CD4-positive, CD25-positive, alpha-beta regulatory T cell (primary cell): ENCODE measurements at regions not wholly inside any gene's neighbourhood (a gene's known extent, or its start where the extent isn't known, plus 50 kb on each side); places are given as distances from the start of the nearest gene placed in this dataset.

ENCODE experiments used
- ATAC-seq, 2 donors: fragments of 150-1000 bp; cut with Tn5 transposase; one replicate each; pipeline ENCODE4 v1.10.0; 2021; ENCODE audit warnings: low read depth in 2 of 2, moderate number of reproducible peaks in 2 of 2, moderate library complexity in 1 of 2
- DNase-seq, 3 donors: peaks; one replicate each; pipeline versions ENCODE4 v3.0.0 to v3.0.0-alpha.2; 2012 to 2022; ENCODE audit warnings: mixed read lengths in 1 of 3
- H3K27ac ChIP-seq: one replicate; pipeline ENCODE4 v1.7.0; 2013; ENCODE audit warnings: mild to moderate bottlenecking, low read length; ENCODE audit not compliant: insufficient read depth, poor library complexity, severe bottlenecking
- H3K27me3 ChIP-seq: one replicate; pipeline ENCODE4 v1.7.0; 2013; ENCODE audit warnings: low read length; ENCODE audit not compliant: control insufficient read depth, insufficient read depth
- H3K36me3 ChIP-seq: one replicate; pipeline ENCODE4 v1.7.0; 2013; ENCODE audit warnings: mild to moderate bottlenecking, low read length, moderate library complexity; ENCODE audit not compliant: control insufficient read depth, insufficient read depth
- H3K4me1 ChIP-seq: 2 replicates; pipeline ENCODE4 v1.7.0; 2013; ENCODE audit warnings: mild to moderate bottlenecking, low read length; ENCODE audit not compliant: insufficient read depth, control insufficient read depth, poor library complexity, severe bottlenecking
- H3K4me3 ChIP-seq: one replicate; pipeline ENCODE4 v1.7.0; 2013; ENCODE audit warnings: low read depth, mild to moderate bottlenecking, low read length, moderate library complexity
- H3K9me3 ChIP-seq, 2 experiments: 1 replicate in 1 of 2; 2 replicates in 1 of 2; pipeline ENCODE4 v1.7.0; 2013; ENCODE audit warnings: low read length in 2 of 2, mild to moderate bottlenecking in 1 of 2, moderate library complexity in 1 of 2; ENCODE audit not compliant: control insufficient read depth in 2 of 2
- H3K27ac Mint-ChIP-seq, 3 donors: one replicate each; pipeline ENCODE4 v1.8.0; 2020 to 2022; ENCODE audit warnings: mild to moderate bottlenecking in 3 of 3, mixed read lengths in 3 of 3, moderate library complexity in 2 of 3
- H3K27me3 Mint-ChIP-seq: one replicate; pipeline ENCODE4 v1.8.0; 2022; ENCODE audit warnings: mild to moderate bottlenecking, mixed read lengths
- H3K36me3 Mint-ChIP-seq: one replicate; pipeline ENCODE4 v1.8.0; 2020; ENCODE audit warnings: mixed read lengths
- H3K4me1 Mint-ChIP-seq, 4 donors: one replicate each; pipeline ENCODE4 v1.8.0; 2020 to 2022; ENCODE audit warnings: mixed read lengths in 4 of 4, mild to moderate bottlenecking in 1 of 4
- H3K4me3 Mint-ChIP-seq, 4 donors: one replicate each; pipeline ENCODE4 v1.8.0; 2020 to 2022; ENCODE audit warnings: mild to moderate bottlenecking in 4 of 4, mixed read lengths in 4 of 4, moderate library complexity in 3 of 4
- H3K9me3 Mint-ChIP-seq, 7 donors: one replicate each; pipeline ENCODE4 v1.8.0; 2020 to 2022; ENCODE audit warnings: mixed read lengths in 7 of 7, mild to moderate bottlenecking in 3 of 7, moderate library complexity in 2 of 7

GRCh38 chr4:31040106-31040505 lies 319.9 kb downstream of the PCDH7 start:
- H3K36me3 Mint-ChIP-seq = no peaks in the 10 kb centered on the region
- no peak overlapping the region for H3K4me3 Mint-ChIP-seq
- H3K9me3 Mint-ChIP-seq = peaks cover 2 to 20% (median 6%) of the 10 kb centered on the region in 7 donors
- Histone ChIP-seq H3K27me3 (no peaks in the 10 kb centered on the region), H3K36me3 (no peaks in the 10 kb centered on the region), H3K4me1 (no peaks in the 10 kb centered on the region), H3K9me3 (peaks cover 0 to 3% of the 10 kb centered on the region in 2 experiments), H3K27ac (no peak overlapping the region), H3K4me3 (no peak overlapping the region)
- DNase-seq (no peak), ATAC-seq (no peak)
- H3K27me3 Mint-ChIP-seq = no peaks in the 10 kb centered on the region
- no peak overlapping the region for H3K27ac Mint-ChIP-seq
- no peaks in the 10 kb centered on the region for H3K4me1 Mint-ChIP-seq

GRCh38 chr4:31041385-31041784 lies 321.2 kb downstream of the PCDH7 start:
- Mint-ChIP-seq H3K4me3 (no peak overlapping the region), H3K27ac (no peak overlapping the region), H3K36me3 (no peaks in the 10 kb centered on the region), H3K27me3 (no peaks in the 10 kb centered on the region), H3K4me1 (no peaks in the 10 kb centered on the region), H3K9me3 (peaks cover 2 to 22% (median 6%) of the 10 kb centered on the region in 7 donors)
- Histone ChIP-seq H3K27ac (no peak overlapping the region), H3K27me3 (no peaks in the 10 kb centered on the region), H3K9me3 (peaks cover 0 to 3% of the 10 kb centered on the region in 2 experiments), H3K4me3 (no peak overlapping the region), H3K4me1 (no peaks in the 10 kb centered on the region), H3K36me3 (no peaks in the 10 kb centered on the region)
- ATAC-seq = no peak
- no peak for DNase-seq

- no peaks in the 10 kb centered on the region for H3K36me3 Mint-ChIP-seq
- no peaks in the 10 kb centered on the region for H3K27me3 Mint-ChIP-seq
- H3K4me3 ChIP-seq = no peak overlapping the region
- H3K27ac ChIP-seq = no peak overlapping the region
- ATAC-seq (no peak), DNase-seq (no peak)
- peaks cover 0 to 3% of the 10 kb centered on the region in 2 experiments for H3K9me3 ChIP-seq
- H3K27ac Mint-ChIP-seq = no peak overlapping the region
- no peaks in the 10 kb centered on the region for H3K4me1 Mint-ChIP-seq
- peaks cover 1 to 22% (median 6%) of the 10 kb centered on the region in 7 donors for H3K9me3 Mint-ChIP-seq
- H3K4me3 Mint-ChIP-seq = no peak overlapping the region
- no peaks in the 10 kb centered on the region for H3K4me1 ChIP-seq
- no peaks in the 10 kb centered on the region for H3K36me3 ChIP-seq
- no peaks in the 10 kb centered on the region for H3K27me3 ChIP-seq
These were observed 321.7 kb downstream of the PCDH7 start for GRCh38 chr4:31041853-31042252.

- no peaks in the 10 kb centered on the region for H3K36me3 Mint-ChIP-seq
- Histone ChIP-seq H3K27ac (no peak overlapping the region), H3K27me3 (no peaks in the 10 kb centered on the region), H3K4me3 (no peak overlapping the region), H3K4me1 (no peaks in the 10 kb centered on the region), H3K36me3 (no peaks in the 10 kb centered on the region), H3K9me3 (no peaks in the 10 kb centered on the region)
- no peaks in the 10 kb centered on the region for H3K27me3 Mint-ChIP-seq
- peaks cover 1 to 20% (median 4%) of the 10 kb centered on the region in 7 donors for H3K9me3 Mint-ChIP-seq
- ATAC-seq (no peak), DNase-seq (no peak)
- no peaks in the 10 kb centered on the region for H3K4me1 Mint-ChIP-seq
- no peak overlapping the region for H3K27ac Mint-ChIP-seq
- no peak overlapping the region for H3K4me3 Mint-ChIP-seq
These were observed 323.4 kb downstream of the PCDH7 start for GRCh38 chr4:31043382-31044062.

GRCh38 chr4:31045151-31045550 lies 325.0 kb downstream of the PCDH7 start:
- H3K4me3 ChIP-seq = no peak overlapping the region
- Mint-ChIP-seq H3K27me3 (no peaks in the 10 kb centered on the region), H3K36me3 (no peaks in the 10 kb centered on the region), H3K4me3 (no peak overlapping the region), H3K9me3 (peaks cover under 1 to 21% (median 2%) of the 10 kb centered on the region in 7 donors), H3K27ac (no peak overlapping the region), H3K4me1 (no peaks in the 10 kb centered on the region)
- no peaks in the 10 kb centered on the region for H3K9me3 ChIP-seq
- no peak for DNase-seq
- H3K27ac ChIP-seq = no peak overlapping the region
- no peaks in the 10 kb centered on the region for H3K36me3 ChIP-seq
- no peak for ATAC-seq
- H3K27me3 ChIP-seq = no peaks in the 10 kb centered on the region
- H3K4me1 ChIP-seq = no peaks in the 10 kb centered on the region

GRCh38 chr4:31045724-31046318 lies 325.7 kb downstream of the PCDH7 start:
- Histone ChIP-seq H3K4me3 (no peak overlapping the region), H3K27ac (no peak overlapping the region), H3K27me3 (no peaks in the 10 kb centered on the region), H3K4me1 (no peaks in the 10 kb centered on the region), H3K9me3 (no peaks in the 10 kb centered on the region), H3K36me3 (no peaks in the 10 kb centered on the region)
- no peak for ATAC-seq
- no peak overlapping the region for H3K27ac Mint-ChIP-seq
- no peaks in the 10 kb centered on the region for H3K36me3 Mint-ChIP-seq
- H3K4me3 Mint-ChIP-seq = no peak overlapping the region
- DNase-seq = no peak
- no peaks in the 10 kb centered on the region for H3K27me3 Mint-ChIP-seq
- peaks cover 0 to 18% (median 2%) of the 10 kb centered on the region in 7 donors for H3K9me3 Mint-ChIP-seq
- no peaks in the 10 kb centered on the region for H3K4me1 Mint-ChIP-seq

- Histone ChIP-seq H3K27ac (no peak overlapping the region), H3K36me3 (no peaks in the 10 kb centered on the region), H3K9me3 (no peaks in the 10 kb centered on the region), H3K4me3 (no peak overlapping the region), H3K4me1 (no peaks in the 10 kb centered on the region), H3K27me3 (no peaks in the 10 kb centered on the region)
- Mint-ChIP-seq H3K27ac (no peak overlapping the region), H3K9me3 (peaks cover 0 to 21% (median 3%) of the 10 kb centered on the region in 7 donors), H3K4me3 (no peak overlapping the region), H3K4me1 (no peaks in the 10 kb centered on the region), H3K27me3 (no peaks in the 10 kb centered on the region), H3K36me3 (no peaks in the 10 kb centered on the region)
- ATAC-seq (no peak), DNase-seq (no peak)
These were observed 331.0 kb downstream of the PCDH7 start for GRCh38 chr4:31051151-31051550.

- H3K9me3 Mint-ChIP-seq = peaks cover 0 to 21% (median 3%) of the 10 kb centered on the region in 7 donors
- no peaks in the 10 kb centered on the region for H3K27me3 Mint-ChIP-seq
- no peak overlapping the region for H3K4me3 Mint-ChIP-seq
- DNase-seq (no peak), ATAC-seq (no peak)
- H3K27ac ChIP-seq = no peak overlapping the region
- H3K36me3 Mint-ChIP-seq = no peaks in the 10 kb centered on the region
- H3K27ac Mint-ChIP-seq = no peak overlapping the region
- no peaks in the 10 kb centered on the region for H3K4me1 ChIP-seq
- no peaks in the 10 kb centered on the region for H3K4me1 Mint-ChIP-seq
- no peaks in the 10 kb centered on the region for H3K27me3 ChIP-seq
- no peaks in the 10 kb centered on the region for H3K36me3 ChIP-seq
- H3K4me3 ChIP-seq = no peak overlapping the region
- H3K9me3 ChIP-seq = no peaks in the 10 kb centered on the region
These were observed 331.4 kb downstream of the PCDH7 start for GRCh38 chr4:31051565-31051964.
